GM12892 (cell line): ENCODE measurements at regions not wholly inside any gene's neighbourhood (a gene's known extent, or its start where the extent isn't known, plus 50 kb on each side); places are given as distances from the start of the nearest gene placed in this dataset.

ENCODE experiments used
- POLR2A ChIP-seq: IDR thresholded peaks from 2 replicates; pipeline ENCODE4 v1.6.1; 2011; ENCODE audit warnings: low read depth, low read length, control low read depth
- POLR2AphosphoS5 ChIP-seq: IDR thresholded peaks from 2 replicates; pipeline ENCODE4 v1.6.1; 2011; ENCODE audit warnings: low read depth, low read length, control low read depth
- TAF1 ChIP-seq: IDR thresholded peaks from 2 replicates; pipeline ENCODE4 v1.6.1; 2011; ENCODE audit warnings: low read depth, mild to moderate bottlenecking, control low read depth, low read length, borderline replicate concordance

DNA sequence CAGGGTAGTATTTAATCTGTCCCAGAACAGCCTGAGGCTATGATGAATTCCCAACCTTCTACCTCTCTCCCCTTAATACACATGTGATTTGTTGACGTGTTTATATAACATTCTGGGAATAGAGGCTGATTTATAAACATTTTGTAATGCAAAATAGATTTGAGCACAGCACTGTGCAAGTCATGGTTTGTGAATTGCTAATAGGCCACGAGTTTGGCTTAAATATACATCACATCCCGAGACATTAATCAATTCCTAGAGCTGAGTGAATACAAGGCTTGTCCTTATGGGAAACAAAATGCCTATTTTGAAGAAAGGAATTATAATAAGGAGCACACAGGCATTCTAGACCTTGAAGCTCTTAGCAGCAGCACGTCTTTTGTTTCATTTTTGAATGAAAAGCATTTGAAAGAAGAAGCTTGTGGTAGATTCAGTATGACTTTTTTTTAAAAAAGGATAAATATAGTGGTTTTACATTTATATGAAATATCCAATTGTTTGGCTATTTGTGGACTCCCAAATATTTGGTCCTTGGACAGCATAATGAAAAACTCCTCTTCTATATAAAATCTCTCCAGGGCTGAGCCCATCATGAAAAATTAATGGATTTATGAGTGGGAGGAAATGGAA lies 116.4 kb downstream of the SLC17A6 start:
- TF ChIP-seq POLR2A (no peak), POLR2AphosphoS5 (no peak), TAF1 (no peak)
